ENCODE measurements at regions not wholly inside any gene's neighbourhood (a gene's known extent, or its start where the extent isn't known, plus 50 kb on each side); places are given as distances from the start of the nearest gene placed in this dataset.

DNA sequence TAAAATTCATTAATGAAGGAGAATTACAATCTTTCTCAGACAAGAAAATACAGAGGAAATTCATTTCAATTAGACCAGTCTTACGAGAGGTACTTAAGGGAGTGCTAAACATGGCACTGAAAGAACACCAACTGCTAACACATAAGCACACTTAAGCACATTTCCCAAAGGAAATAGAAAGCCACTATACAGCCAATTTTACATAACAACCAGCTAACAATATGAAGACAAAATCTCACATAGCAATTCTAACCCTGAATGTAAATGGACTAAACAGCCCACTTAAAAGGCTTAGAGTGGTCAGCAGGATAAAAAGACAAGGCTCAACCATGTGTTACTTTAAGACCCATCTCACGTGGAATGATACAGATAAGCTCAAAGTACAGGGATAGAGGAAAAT, 339.5 kb upstream of the LUZP2 start:
- Histone ChIP-seq H3K4me3 (no peak overlapping the region), H3K27me3 (no peaks in the 10 kb centered on the region), H3K27ac (no peak overlapping the region), H3K36me3 (no peaks in the 10 kb centered on the region), H3K9me3 (no peaks in the 10 kb centered on the region), H3K4me1 (no peaks in the 10 kb centered on the region)
- no peak for DNase-seq
- intact Hi-C loops (cut with DNase I; ENCODE audit: low total_unique reads) (no loop called here), in situ Hi-C loops (cut with MboI; ENCODE audit: low sequenced_read_pairs in 4 of 4) (no loop called here)
- ATAC-seq: no peak
- TF ChIP-seq, protein P1, sequence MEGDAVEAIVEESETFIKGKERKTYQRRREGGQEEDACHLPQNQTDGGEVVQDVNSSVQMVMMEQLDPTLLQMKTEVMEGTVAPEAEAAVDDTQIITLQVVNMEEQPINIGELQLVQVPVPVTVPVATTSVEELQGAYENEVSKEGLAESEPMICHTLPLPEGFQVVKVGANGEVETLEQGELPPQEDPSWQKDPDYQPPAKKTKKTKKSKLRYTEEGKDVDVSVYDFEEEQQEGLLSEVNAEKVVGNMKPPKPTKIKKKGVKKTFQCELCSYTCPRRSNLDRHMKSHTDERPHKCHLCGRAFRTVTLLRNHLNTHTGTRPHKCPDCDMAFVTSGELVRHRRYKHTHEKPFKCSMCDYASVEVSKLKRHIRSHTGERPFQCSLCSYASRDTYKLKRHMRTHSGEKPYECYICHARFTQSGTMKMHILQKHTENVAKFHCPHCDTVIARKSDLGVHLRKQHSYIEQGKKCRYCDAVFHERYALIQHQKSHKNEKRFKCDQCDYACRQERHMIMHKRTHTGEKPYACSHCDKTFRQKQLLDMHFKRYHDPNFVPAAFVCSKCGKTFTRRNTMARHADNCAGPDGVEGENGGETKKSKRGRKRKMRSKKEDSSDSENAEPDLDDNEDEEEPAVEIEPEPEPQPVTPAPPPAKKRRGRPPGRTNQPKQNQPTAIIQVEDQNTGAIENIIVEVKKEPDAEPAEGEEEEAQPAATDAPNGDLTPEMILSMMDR (IDR thresholded peaks at IDR 0.05 in 4 of 5, conservative IDR thresholded peaks at IDR 0.05 in 1 of 5): no peak
- no peak for TF ChIP-seq POLR2A (IDR thresholded peaks at IDR 0.05)

DNA sequence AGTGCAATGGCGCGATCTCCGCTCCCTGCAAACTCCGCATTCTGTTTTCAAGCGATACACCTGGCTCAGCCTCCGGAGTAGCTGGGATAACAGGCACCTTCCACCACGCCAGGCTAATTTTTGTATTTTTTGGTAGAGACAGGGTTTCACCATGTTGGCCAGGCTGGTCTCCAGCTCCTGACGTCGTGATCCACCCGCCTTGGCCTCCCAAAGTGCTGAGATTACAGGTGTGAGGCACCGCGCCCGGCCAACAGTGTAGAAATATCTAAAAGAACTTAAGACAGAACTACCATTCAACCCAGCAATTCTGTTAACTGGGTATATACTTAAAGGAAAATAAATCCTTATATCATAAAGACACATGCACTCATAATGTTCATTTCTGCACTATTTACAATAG, 335.3 kb upstream of the LUZP2 start:
- TF ChIP-seq, protein P1 (IDR thresholded peaks at IDR 0.05 in 4 of 5, conservative IDR thresholded peaks at IDR 0.05 in 1 of 5): no peak
- no peak for TF ChIP-seq POLR2A (IDR thresholded peaks at IDR 0.05)
- no peak overlapping the region for H3K4me3 ChIP-seq
- H3K36me3 ChIP-seq: no peaks in the 10 kb centered on the region
- H3K27ac ChIP-seq: no peak overlapping the region
- no peaks in the 10 kb centered on the region for H3K9me3 ChIP-seq
- in situ Hi-C loops (cut with MboI; ENCODE audit: low sequenced_read_pairs in 4 of 4): no loop called here
- H3K27me3 ChIP-seq: no peaks in the 10 kb centered on the region
- intact Hi-C loops (cut with DNase I; ENCODE audit: low total_unique reads): no loop called here
- ATAC-seq (no peak), DNase-seq (no peak)
- H3K4me1 ChIP-seq: no peaks in the 10 kb centered on the region

DNA sequence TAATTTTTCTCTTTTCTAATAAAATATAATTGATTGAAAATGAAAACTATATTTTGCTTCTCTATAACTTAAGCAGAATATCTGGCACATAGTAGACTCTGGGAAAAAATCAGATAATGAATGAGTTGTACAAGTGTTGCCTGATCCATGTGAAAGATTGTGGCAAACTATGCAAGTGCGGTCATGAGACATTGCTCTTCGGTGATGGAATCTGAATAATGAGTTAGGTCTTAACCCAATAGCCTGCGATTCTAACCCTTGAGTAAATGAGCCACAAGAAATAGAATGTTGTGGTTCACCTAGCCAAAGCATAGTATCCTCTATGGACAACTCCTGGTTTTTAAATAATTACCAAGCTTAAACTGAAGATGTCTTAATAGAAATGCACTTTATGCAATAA, 333.7 kb upstream of the LUZP2 start:
- Histone ChIP-seq H3K27ac (no peak overlapping the region), H3K4me3 (no peak overlapping the region), H3K4me1 (no peaks in the 10 kb centered on the region), H3K27me3 (no peaks in the 10 kb centered on the region), H3K9me3 (no peaks in the 10 kb centered on the region), H3K36me3 (no peaks in the 10 kb centered on the region)
- intact Hi-C loops (cut with DNase I; ENCODE audit: low total_unique reads) (no loop called here), in situ Hi-C loops (cut with MboI; ENCODE audit: low sequenced_read_pairs in 4 of 4) (no loop called here)
- TF ChIP-seq POLR2A (IDR thresholded peaks at IDR 0.05): no peak
- TF ChIP-seq, protein P1 (IDR thresholded peaks at IDR 0.05 in 4 of 5, conservative IDR thresholded peaks at IDR 0.05 in 1 of 5): no peak
- DNase-seq (no peak), ATAC-seq (no peak)

GRCh38 chr11:24163841-24164240, 333.0 kb upstream of the LUZP2 start:
- no peak overlapping the region for H3K4me3 ChIP-seq
- TF ChIP-seq, protein P1 (IDR thresholded peaks at IDR 0.05 in 4 of 5, conservative IDR thresholded peaks at IDR 0.05 in 1 of 5): no peak
- no peak for TF ChIP-seq POLR2A (IDR thresholded peaks at IDR 0.05)
- no peak for DNase-seq
- in situ Hi-C loops (cut with MboI; ENCODE audit: low sequenced_read_pairs in 4 of 4): no loop called here
- no peaks in the 10 kb centered on the region for H3K9me3 ChIP-seq
- intact Hi-C loops (cut with DNase I; ENCODE audit: low total_unique reads): no loop called here
- H3K36me3 ChIP-seq: no peaks in the 10 kb centered on the region
- H3K27me3 ChIP-seq: no peaks in the 10 kb centered on the region
- no peak overlapping the region for H3K27ac ChIP-seq
- ATAC-seq: no peak
- no peaks in the 10 kb centered on the region for H3K4me1 ChIP-seq

- Histone ChIP-seq H3K27ac (no peak overlapping the region), H3K4me3 (no peak overlapping the region), H3K27me3 (no peaks in the 10 kb centered on the region), H3K36me3 (no peaks in the 10 kb centered on the region), H3K9me3 (no peaks in the 10 kb centered on the region), H3K4me1 (no peaks in the 10 kb centered on the region)
- ATAC-seq: no peak
- TF ChIP-seq POLR2A (IDR thresholded peaks at IDR 0.05): no peak
- no peak for DNase-seq
- intact Hi-C loops (cut with DNase I; ENCODE audit: low total_unique reads): no loop called here
- in situ Hi-C loops (cut with MboI; ENCODE audit: low sequenced_read_pairs in 4 of 4): no loop called here
Observed at GRCh38 chr11:24171869-24172268, 325.0 kb upstream of the LUZP2 start.
